ENCODE measurements at regions not wholly inside any gene's neighbourhood (a gene's known extent, or its start where the extent isn't known, plus 50 kb on each side); places are given as distances from the start of the nearest gene placed in this dataset.

- Mint-ChIP-seq H3K27me3 (ENCODE audit: unreplicated experiment) (peaks cover 8% of the 10 kb centered on the region), H3K4me3 (ENCODE audit: unreplicated experiment) (peak overlapping the region; percentile 99), H3K36me3 (ENCODE audit: unreplicated experiment) (no peaks in the 10 kb centered on the region), H3K4me1 (ENCODE audit: low read depth, unreplicated experiment) (peaks cover 11% of the 10 kb centered on the region), H3K9me3 (ENCODE audit: unreplicated experiment) (peaks cover 8% of the 10 kb centered on the region), H3K27ac (ENCODE audit: unreplicated experiment) (peak overlapping the region; percentile 98)
- no peak for TF ChIP-seq CTCF (IDR thresholded peaks at IDR 0.05; ENCODE audit: partially characterized antibody, unreplicated experiment)
- DNase-seq, result no peak
Observed at GRCh38 chr6:26252077-26252472, 112.9 kb upstream of the BTN3A2 start.

DNA sequence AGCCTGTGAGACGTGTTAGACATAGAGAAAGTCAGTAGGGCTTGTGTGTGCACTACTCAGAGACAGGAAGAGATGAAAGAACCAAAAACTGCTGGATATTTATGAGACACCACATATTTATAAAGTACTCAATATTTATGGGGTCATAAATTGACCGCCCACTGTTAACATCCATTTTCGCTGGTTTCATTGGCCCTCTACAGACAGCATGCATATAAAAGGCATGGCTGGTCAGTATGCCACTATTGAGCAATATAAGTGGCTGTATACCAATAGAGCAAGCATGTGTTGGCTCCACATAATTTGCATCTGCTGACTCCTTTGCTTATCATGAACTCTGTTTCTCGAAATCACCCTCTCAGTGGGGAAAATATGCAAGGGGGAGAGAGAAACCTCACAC lies 110.3 kb upstream of the BTN3A2 start:
- Mint-ChIP-seq H3K36me3 (ENCODE audit: unreplicated experiment) (no peaks in the 10 kb centered on the region), H3K4me1 (ENCODE audit: low read depth, unreplicated experiment) (peaks cover 9% of the 10 kb centered on the region), H3K27me3 (ENCODE audit: unreplicated experiment) (peaks cover 8% of the 10 kb centered on the region), H3K9me3 (ENCODE audit: unreplicated experiment) (peaks cover 8% of the 10 kb centered on the region), H3K27ac (ENCODE audit: unreplicated experiment) (no peak overlapping the region), H3K4me3 (ENCODE audit: unreplicated experiment) (no peak overlapping the region)
- TF ChIP-seq CTCF (IDR thresholded peaks at IDR 0.05; ENCODE audit: partially characterized antibody, unreplicated experiment), result no peak
- DNase-seq, result no peak

- no peak overlapping the region for H3K4me3 Mint-ChIP-seq (ENCODE audit: unreplicated experiment)
- H3K27me3 Mint-ChIP-seq (ENCODE audit: unreplicated experiment), result no peaks in the 10 kb centered on the region
- no peaks in the 10 kb centered on the region for H3K36me3 Mint-ChIP-seq (ENCODE audit: unreplicated experiment)
- H3K9me3 Mint-ChIP-seq (ENCODE audit: unreplicated experiment), result peaks cover 2% of the 10 kb centered on the region
- H3K27ac Mint-ChIP-seq (ENCODE audit: unreplicated experiment), result no peak overlapping the region
- TF ChIP-seq CTCF (IDR thresholded peaks at IDR 0.05; ENCODE audit: partially characterized antibody, unreplicated experiment), result no peak
- no peak for DNase-seq
- peaks cover 9% of the 10 kb centered on the region for H3K4me1 Mint-ChIP-seq (ENCODE audit: low read depth, unreplicated experiment)
Observed at GRCh38 chr6:26257272-26257671, 107.7 kb upstream of the BTN3A2 start.

- Mint-ChIP-seq H3K4me1 (ENCODE audit: low read depth, unreplicated experiment) (no peaks in the 10 kb centered on the region), H3K27ac (ENCODE audit: unreplicated experiment) (no peak overlapping the region), H3K9me3 (ENCODE audit: unreplicated experiment) (no peaks in the 10 kb centered on the region), H3K36me3 (ENCODE audit: unreplicated experiment) (no peaks in the 10 kb centered on the region), H3K4me3 (ENCODE audit: unreplicated experiment) (no peak overlapping the region), H3K27me3 (ENCODE audit: unreplicated experiment) (no peaks in the 10 kb centered on the region)
- no peak for TF ChIP-seq CTCF (IDR thresholded peaks at IDR 0.05; ENCODE audit: partially characterized antibody, unreplicated experiment)
- DNase-seq, result no peak
Observed at GRCh38 chr6:26258212-26258977, 106.6 kb upstream of the BTN3A2 start.

DNA sequence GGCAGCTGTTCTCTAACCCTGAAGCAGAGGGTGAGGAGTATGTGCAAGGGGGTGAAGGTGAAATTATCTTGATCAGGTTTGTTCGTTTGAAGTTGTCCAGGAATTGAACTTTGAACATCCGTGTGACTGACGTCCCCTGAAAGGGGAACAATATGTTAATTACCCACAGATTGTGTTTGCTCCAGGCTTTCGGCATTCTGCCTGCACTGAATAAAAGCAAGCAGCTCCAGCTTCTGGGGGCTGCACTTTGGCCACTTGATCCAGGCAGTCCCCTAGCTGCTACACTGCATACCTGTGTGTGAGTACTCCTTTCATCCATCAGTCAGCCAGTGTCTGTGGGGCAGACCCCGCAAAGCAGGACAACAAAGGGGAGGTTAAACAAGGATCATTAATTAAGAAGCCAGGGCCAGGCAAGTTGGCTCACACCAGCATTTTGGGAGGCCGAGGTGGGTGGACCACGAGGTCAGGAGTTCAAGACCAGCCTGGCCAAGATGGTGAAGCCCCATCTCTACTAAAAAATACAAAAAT lies 104.8 kb upstream of the BTN3A2 start:
- Mint-ChIP-seq H3K27ac (ENCODE audit: unreplicated experiment) (no peak overlapping the region), H3K9me3 (ENCODE audit: unreplicated experiment) (no peaks in the 10 kb centered on the region), H3K27me3 (ENCODE audit: unreplicated experiment) (no peaks in the 10 kb centered on the region), H3K4me1 (ENCODE audit: low read depth, unreplicated experiment) (no peaks in the 10 kb centered on the region), H3K4me3 (ENCODE audit: unreplicated experiment) (no peak overlapping the region), H3K36me3 (ENCODE audit: unreplicated experiment) (no peaks in the 10 kb centered on the region)
- no peak for TF ChIP-seq CTCF (IDR thresholded peaks at IDR 0.05; ENCODE audit: partially characterized antibody, unreplicated experiment)
- DNase-seq, result no peak
